ENCODE measurements at regions not wholly inside any gene's neighbourhood (a gene's known extent, or its start where the extent isn't known, plus 50 kb on each side); places are given as distances from the start of the nearest gene placed in this dataset. TPM values are rescaled to one million over a fixed set of nuclear protein-coding genes. Genes with fewer than 3 reads are reported as not detected.

DNA sequence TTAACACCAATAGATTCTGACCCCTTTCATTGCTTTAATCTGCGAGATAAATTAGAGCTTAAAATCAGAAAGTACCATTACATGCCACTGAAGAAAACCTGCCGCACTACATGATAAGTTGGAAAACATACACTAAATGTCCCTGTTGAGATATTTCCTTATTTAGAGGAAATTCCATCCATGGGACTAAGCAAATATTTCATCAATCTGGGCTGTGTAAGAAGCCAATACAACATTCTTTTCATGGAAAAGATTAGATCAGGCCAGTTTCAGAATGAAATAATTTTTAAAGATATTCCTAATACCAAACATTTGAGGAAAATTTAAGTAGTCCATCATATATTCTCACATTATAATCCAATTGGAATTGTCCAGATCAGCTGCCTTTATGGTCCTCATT is 112.8 kb downstream of the LLPH start:
- TF ChIP-seq, protein P1, sequence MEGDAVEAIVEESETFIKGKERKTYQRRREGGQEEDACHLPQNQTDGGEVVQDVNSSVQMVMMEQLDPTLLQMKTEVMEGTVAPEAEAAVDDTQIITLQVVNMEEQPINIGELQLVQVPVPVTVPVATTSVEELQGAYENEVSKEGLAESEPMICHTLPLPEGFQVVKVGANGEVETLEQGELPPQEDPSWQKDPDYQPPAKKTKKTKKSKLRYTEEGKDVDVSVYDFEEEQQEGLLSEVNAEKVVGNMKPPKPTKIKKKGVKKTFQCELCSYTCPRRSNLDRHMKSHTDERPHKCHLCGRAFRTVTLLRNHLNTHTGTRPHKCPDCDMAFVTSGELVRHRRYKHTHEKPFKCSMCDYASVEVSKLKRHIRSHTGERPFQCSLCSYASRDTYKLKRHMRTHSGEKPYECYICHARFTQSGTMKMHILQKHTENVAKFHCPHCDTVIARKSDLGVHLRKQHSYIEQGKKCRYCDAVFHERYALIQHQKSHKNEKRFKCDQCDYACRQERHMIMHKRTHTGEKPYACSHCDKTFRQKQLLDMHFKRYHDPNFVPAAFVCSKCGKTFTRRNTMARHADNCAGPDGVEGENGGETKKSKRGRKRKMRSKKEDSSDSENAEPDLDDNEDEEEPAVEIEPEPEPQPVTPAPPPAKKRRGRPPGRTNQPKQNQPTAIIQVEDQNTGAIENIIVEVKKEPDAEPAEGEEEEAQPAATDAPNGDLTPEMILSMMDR (IDR thresholded peaks at IDR 0.05; ENCODE audit: extremely low read depth, low read depth, low read length), result no peak
- Histone ChIP-seq H3K36me3 (ENCODE audit: insufficient read depth, low read length) (no peaks in the 10 kb centered on the region), H3K4me1 (ENCODE audit: insufficient read depth, low read length) (peaks cover 10% of the 10 kb centered on the region), H3K27me3 (ENCODE audit: insufficient read depth, low read length) (no peaks in the 10 kb centered on the region), H3K9me3 (ENCODE audit: low read depth, low read length) (no peaks in the 10 kb centered on the region), H3K4me3 (ENCODE audit: insufficient read depth, low read length) (no peak overlapping the region), H3K79me2 (ENCODE audit: insufficient read depth, low read length) (no peaks in the 10 kb centered on the region), H2AFZ (ENCODE audit: low read length) (no peak overlapping the region), H4K20me1 (ENCODE audit: insufficient read depth, low read length) (no peaks in the 10 kb centered on the region), H3K27ac (ENCODE audit: low read depth, low read length) (no peak overlapping the region), H3K4me2 (ENCODE audit: insufficient read depth, low read length) (no peak overlapping the region)
- no peak for DNase-seq (ENCODE audit: insufficient read length, low spot score, missing footprints)

Small RNA genes in the stretch of these regions (small RNA-seq; reads per million reads assigned to genes)
- gene MIR6074, result not detected
- not detected for gene RNA5SP362
